Esophagus muscularis mucosa (tissue), 4 donors: ENCODE measurements at regions not wholly inside any gene's neighbourhood (a gene's known extent, or its start where the extent isn't known, plus 50 kb on each side); places are given as distances from the start of the nearest gene placed in this dataset.

Experiments
- DNase-seq: peaks from one replicate; pipeline ENCODE4 v3.0.0-alpha.2; 2017; ENCODE audit errors: extremely low spot score
- H3K27ac ChIP-seq, 4 donors: fragments of 200-600 bp; sonication (generic); replicated peaks in 1 of 4; 1 replicate in 3 of 4; 2 replicates in 1 of 4; pipeline ENCODE4 v1.5.1; 2016 to 2019; ENCODE audit warnings: mild to moderate bottlenecking in 1 of 4
- H3K27me3 ChIP-seq, 4 donors: fragments of 200-600 bp; sonication (generic); one replicate each; pipeline versions ENCODE4 v1.5.1 to v1.6.0; 2016 to 2019
- H3K36me3 ChIP-seq, 4 donors: fragments of 200-600 bp; sonication (generic); one replicate each; pipeline ENCODE4 v1.5.1; 2016 to 2019
- H3K4me1 ChIP-seq, 4 donors: fragments of 200-600 bp; sonication (generic); one replicate each; pipeline ENCODE4 v1.5.1; 2016 to 2019
- H3K4me3 ChIP-seq, 4 donors: fragments of 200-600 bp; sonication (generic); 1 replicate in 2 of 4; 2 replicates in 2 of 4; pipeline ENCODE4 v1.5.1; 2016 to 2019; ENCODE audit warnings: mild to moderate bottlenecking in 4 of 4, moderate library complexity in 1 of 4
- H3K9me3 ChIP-seq, 4 donors: fragments of 200-600 bp; sonication (generic); 1 replicate in 3 of 4; 2 replicates in 1 of 4; pipeline ENCODE4 v1.5.1; 2016 to 2019
- EP300 ChIP-seq: sonication (generic); formaldehyde crosslinking; IDR thresholded peaks from one replicate; pipeline ENCODE4 v1.6.1; 2017; ENCODE audit warnings: antibody characterized with exemption
- POLR2A ChIP-seq: fragments of 450-650 bp; IDR thresholded peaks from one replicate; pipeline ENCODE4 v1.6.1; 2017; ENCODE audit warnings: antibody characterized with exemption, moderate library complexity, mild to moderate bottlenecking, low read depth
- POLR2AphosphoS5 ChIP-seq, 2 donors: sonication (generic); formaldehyde crosslinking; IDR thresholded peaks; one replicate each; pipeline ENCODE4 v1.6.1; 2017; ENCODE audit warnings: antibody characterized with exemption in 2 of 2
- WGBS: methylation state at CpG from one replicate; pipeline ENCODE4 v1.1.5; 2018; 5-methylcytosine and 5-hydroxymethylcytosine counted together
- intact Hi-C: fragments of 100-400 bp; cut with DNase I; formaldehyde crosslinking; loops from one replicate; pipeline ENCODE4 v1.15.1; 2023
- TF ChIP-seq, protein P1 (sequence below), 3 experiments: fragments of 200-600 bp in 2 of 3; fragments of 450-650 bp in 1 of 3; sonication (generic) in 2 of 3; IDR thresholded peaks; one replicate each; pipeline ENCODE4 v1.5.1; 2017 to 2019; ENCODE audit warnings: antibody characterized with exemption in 3 of 3, mild to moderate bottlenecking in 2 of 3, moderate library complexity in 1 of 3

- intact Hi-C loops = no loop called here
- TF ChIP-seq POLR2A (no peak), POLR2AphosphoS5 (IDR thresholded peaks at IDR 0.05) (no peak), EP300 (no peak)
- TF ChIP-seq, protein P1, sequence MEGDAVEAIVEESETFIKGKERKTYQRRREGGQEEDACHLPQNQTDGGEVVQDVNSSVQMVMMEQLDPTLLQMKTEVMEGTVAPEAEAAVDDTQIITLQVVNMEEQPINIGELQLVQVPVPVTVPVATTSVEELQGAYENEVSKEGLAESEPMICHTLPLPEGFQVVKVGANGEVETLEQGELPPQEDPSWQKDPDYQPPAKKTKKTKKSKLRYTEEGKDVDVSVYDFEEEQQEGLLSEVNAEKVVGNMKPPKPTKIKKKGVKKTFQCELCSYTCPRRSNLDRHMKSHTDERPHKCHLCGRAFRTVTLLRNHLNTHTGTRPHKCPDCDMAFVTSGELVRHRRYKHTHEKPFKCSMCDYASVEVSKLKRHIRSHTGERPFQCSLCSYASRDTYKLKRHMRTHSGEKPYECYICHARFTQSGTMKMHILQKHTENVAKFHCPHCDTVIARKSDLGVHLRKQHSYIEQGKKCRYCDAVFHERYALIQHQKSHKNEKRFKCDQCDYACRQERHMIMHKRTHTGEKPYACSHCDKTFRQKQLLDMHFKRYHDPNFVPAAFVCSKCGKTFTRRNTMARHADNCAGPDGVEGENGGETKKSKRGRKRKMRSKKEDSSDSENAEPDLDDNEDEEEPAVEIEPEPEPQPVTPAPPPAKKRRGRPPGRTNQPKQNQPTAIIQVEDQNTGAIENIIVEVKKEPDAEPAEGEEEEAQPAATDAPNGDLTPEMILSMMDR (IDR thresholded peaks at IDR 0.05) = no peak
- H3K27me3 ChIP-seq = peaks cover 0 to 69% (median 8%) of the 10 kb centered on the region in 4 donors
- 85% methylated on average over 18 of the region's 20 CpGs for WGBS
- no peak for DNase-seq
- no peak overlapping the region for H3K27ac ChIP-seq
- H3K4me3 ChIP-seq = no peak overlapping the region
- H3K4me1 ChIP-seq = peaks cover 0 to 9% (median 4%) of the 10 kb centered on the region in 4 donors
- no peaks in the 10 kb centered on the region for H3K36me3 ChIP-seq
- peaks cover 0 to 4% (median 0%) of the 10 kb centered on the region in 4 donors for H3K9me3 ChIP-seq
These were observed 137.9 kb upstream of the PRR20G start for GRCh38 chr3:127425505-127426443.

- H3K9me3 ChIP-seq = peaks cover 0 to 4% (median 0%) of the 10 kb centered on the region in 4 donors
- H3K27ac ChIP-seq = no peak overlapping the region
- peaks cover 0 to 77% (median 5%) of the 10 kb centered on the region in 4 donors for H3K27me3 ChIP-seq
- peak; percentile 88 for DNase-seq
- WGBS = 67% methylated on average over 8 of the region's 8 CpGs
- no peaks in the 10 kb centered on the region for H3K36me3 ChIP-seq
- TF ChIP-seq POLR2A (no peak), EP300 (no peak), POLR2AphosphoS5 (IDR thresholded peaks at IDR 0.05) (no peak)
- TF ChIP-seq, protein P1 (IDR thresholded peaks at IDR 0.05) = no peak
- intact Hi-C loops = no loop called here
- H3K4me3 ChIP-seq = no peak overlapping the region
- H3K4me1 ChIP-seq = peaks cover 0 to 9% (median 4%) of the 10 kb centered on the region in 4 donors
These were observed 137.1 kb upstream of the PRR20G start for GRCh38 chr3:127424766-127425504.

GRCh38 chr3:127423856-127424765 is 136.3 kb upstream of the PRR20G start:
- peak; percentile 55 for DNase-seq
- Histone ChIP-seq H3K27me3 (peaks cover 0 to 85% (median 4%) of the 10 kb centered on the region in 4 donors), H3K4me3 (no peak overlapping the region), H3K4me1 (peaks cover 0 to 9% (median 4%) of the 10 kb centered on the region in 4 donors), H3K27ac (no peak overlapping the region), H3K36me3 (no peaks in the 10 kb centered on the region), H3K9me3 (peaks cover 0 to 4% (median 0%) of the 10 kb centered on the region in 4 donors)
- WGBS = 76% methylated on average over 23 of the region's 23 CpGs
- TF ChIP-seq, protein P1 (IDR thresholded peaks at IDR 0.05) = no peak
- TF ChIP-seq EP300 = no peak
- TF ChIP-seq POLR2A = no peak
- TF ChIP-seq POLR2AphosphoS5 (IDR thresholded peaks at IDR 0.05) = no peak
- intact Hi-C loops = no loop called here

GRCh38 chr3:127422663-127423375 is 135.0 kb upstream of the PRR20G start:
- DNase-seq = peak; percentile 88
- H3K27me3 ChIP-seq = peaks cover 0 to 87% (median 4%) of the 10 kb centered on the region in 4 donors
- no peak overlapping the region for H3K27ac ChIP-seq
- TF ChIP-seq, protein P1 (IDR thresholded peaks at IDR 0.05) = no peak
- TF ChIP-seq EP300 (no peak), POLR2A (no peak)
- 67% methylated on average over 8 of the region's 26 CpGs for WGBS
- intact Hi-C loops = no loop called here
- no peaks in the 10 kb centered on the region for H3K9me3 ChIP-seq
- H3K36me3 ChIP-seq = no peaks in the 10 kb centered on the region
- no peak overlapping the region for H3K4me3 ChIP-seq
- H3K4me1 ChIP-seq = peaks cover 0 to 9% (median 4%) of the 10 kb centered on the region in 4 donors
